CD14-positive monocyte (primary cell): ENCODE measurements at regions not wholly inside any gene's neighbourhood (a gene's known extent, or its start where the extent isn't known, plus 50 kb on each side); places are given as distances from the start of the nearest gene placed in this dataset.

Experiments used
- DNase-seq, 3 donors: peaks; one replicate each; pipeline ENCODE4 v3.0.0-alpha.2; 2011 to 2022
- H2AFZ ChIP-seq: 2 replicates; pipeline ENCODE4 v1.6.0; 2012; ENCODE audit warnings: mild to moderate bottlenecking, low read depth, low read length, inconsistent platforms; ENCODE audit not compliant: insufficient read depth, poor library complexity, severe bottlenecking
- H3K27ac ChIP-seq, 2 donors: 1 replicate in 1 of 2; 2 replicates in 1 of 2; pipeline ENCODE4 v1.5.1; 2012 to 2013; ENCODE audit warnings: low read length in 2 of 2, control low read depth in 1 of 2, inconsistent platforms in 1 of 2, low read depth in 1 of 2, mild to moderate bottlenecking in 1 of 2
- H3K27me3 ChIP-seq, 2 donors: one replicate each; pipeline versions ENCODE4 v1.6.0 to v1.6.1; 2011 to 2013; ENCODE audit warnings: low read length in 2 of 2; ENCODE audit not compliant: control insufficient read depth in 2 of 2, insufficient read depth in 2 of 2
- H3K36me3 ChIP-seq, 2 donors: replicated peaks in 1 of 2; 1 replicate in 1 of 2; 2 replicates in 1 of 2; pipeline versions ENCODE4 v1.5.1 to v1.6.1; 2012 to 2013; ENCODE audit warnings: low read length in 2 of 2, control low read depth in 1 of 2, inconsistent platforms in 1 of 2, mild to moderate bottlenecking in 1 of 2; ENCODE audit not compliant: insufficient read depth in 2 of 2, control insufficient read depth in 1 of 2
- H3K4me1 ChIP-seq, 2 donors: 1 replicate in 1 of 2; 2 replicates in 1 of 2; pipeline versions ENCODE4 v1.5.1 to v1.6.1; 2012 to 2013; ENCODE audit warnings: low read length in 2 of 2, control low read depth in 1 of 2, inconsistent platforms in 1 of 2, mild to moderate bottlenecking in 1 of 2, moderate library complexity in 1 of 2; ENCODE audit not compliant: insufficient read depth in 2 of 2, control insufficient read depth in 1 of 2
- H3K4me2 ChIP-seq: replicated peaks from 2 replicates; pipeline ENCODE3; 2012; ENCODE audit warnings: low read length, moderate library complexity, mild to moderate bottlenecking; ENCODE audit not compliant: poor library complexity, severe bottlenecking; ENCODE audit errors: extremely low read depth
- H3K4me3 ChIP-seq, 3 experiments: fragments of 200-600 bp in 1 of 3; sonication (generic) in 1 of 3; replicated peaks in 1 of 3; 1 replicate in 2 of 3; 2 replicates in 1 of 3; pipeline ENCODE4 v1.5.1; 2011 to 2013; ENCODE audit warnings: low read length in 3 of 3, mild to moderate bottlenecking in 3 of 3, control low read depth in 2 of 3, low read depth in 2 of 3, inconsistent platforms in 1 of 3, moderate library complexity in 1 of 3
- H3K79me2 ChIP-seq: 2 replicates; pipeline ENCODE4 v1.6.0; 2012; ENCODE audit warnings: mild to moderate bottlenecking, control low read depth, inconsistent platforms, low read length, moderate library complexity; ENCODE audit not compliant: insufficient read depth
- H3K9ac ChIP-seq: 2 replicates; pipeline ENCODE4 v1.6.0; 2017; ENCODE audit warnings: low read length, mild to moderate bottlenecking; ENCODE audit not compliant: insufficient read depth, poor library complexity, severe bottlenecking
- H3K9me3 ChIP-seq, 2 donors: replicated peaks in 1 of 2; 1 replicate in 1 of 2; 2 replicates in 1 of 2; pipeline versions ENCODE4 v1.5.1 to v1.6.1; 2012 to 2013; ENCODE audit warnings: low read length in 2 of 2, control low read depth in 1 of 2; ENCODE audit not compliant: control insufficient read depth in 1 of 2, insufficient read depth in 1 of 2
- H4K20me1 ChIP-seq: 2 replicates; pipeline ENCODE4 v1.6.0; 2012; ENCODE audit warnings: mild to moderate bottlenecking, low read length, control low read depth, moderate library complexity; ENCODE audit not compliant: insufficient read depth
- H3K27ac Mint-ChIP-seq, 7 donors: one replicate each; pipeline ENCODE4 v1.8.0; 2020; ENCODE audit warnings: mild to moderate bottlenecking in 7 of 7, mixed read lengths in 7 of 7, moderate library complexity in 6 of 7, inconsistent platforms in 2 of 7
- H3K27me3 Mint-ChIP-seq, 3 donors: one replicate each; pipeline ENCODE4 v1.8.0; 2021 to 2022; ENCODE audit warnings: low read depth in 3 of 3, mild to moderate bottlenecking in 3 of 3, mixed read lengths in 3 of 3, moderate library complexity in 3 of 3, inconsistent platforms in 1 of 3
- H3K36me3 Mint-ChIP-seq, 2 donors: one replicate each; pipeline ENCODE4 v1.8.0; 2020; ENCODE audit warnings: mixed read lengths in 2 of 2, inconsistent platforms in 1 of 2, mild to moderate bottlenecking in 1 of 2
- H3K4me1 Mint-ChIP-seq: one replicate; pipeline ENCODE4 v1.8.0; 2020; ENCODE audit warnings: mild to moderate bottlenecking, mixed read lengths
- H3K4me3 Mint-ChIP-seq, 2 donors: one replicate each; pipeline ENCODE4 v1.8.0; 2020; ENCODE audit warnings: mild to moderate bottlenecking in 2 of 2, mixed read lengths in 2 of 2, moderate library complexity in 1 of 2
- H3K9me3 Mint-ChIP-seq, 7 donors: one replicate each; pipeline ENCODE4 v1.8.0; 2020 to 2022; ENCODE audit warnings: mixed read lengths in 7 of 7, mild to moderate bottlenecking in 6 of 7, moderate library complexity in 6 of 7, inconsistent platforms in 2 of 7
- intact Hi-C, 2 donors: fragments of 100-400 bp; cut with micrococcal nuclease; formaldehyde crosslinking; loops; one replicate each; pipeline versions ENCODE4 v1.15.0 to v1.15.1; 2023
- TF ChIP-seq, protein P1 (sequence below): fragments of 200-600 bp; IDR thresholded peaks from one replicate; pipeline ENCODE4 v1.8.0; 2022; ENCODE audit warnings: antibody characterized with exemption, mild to moderate bottlenecking

DNA sequence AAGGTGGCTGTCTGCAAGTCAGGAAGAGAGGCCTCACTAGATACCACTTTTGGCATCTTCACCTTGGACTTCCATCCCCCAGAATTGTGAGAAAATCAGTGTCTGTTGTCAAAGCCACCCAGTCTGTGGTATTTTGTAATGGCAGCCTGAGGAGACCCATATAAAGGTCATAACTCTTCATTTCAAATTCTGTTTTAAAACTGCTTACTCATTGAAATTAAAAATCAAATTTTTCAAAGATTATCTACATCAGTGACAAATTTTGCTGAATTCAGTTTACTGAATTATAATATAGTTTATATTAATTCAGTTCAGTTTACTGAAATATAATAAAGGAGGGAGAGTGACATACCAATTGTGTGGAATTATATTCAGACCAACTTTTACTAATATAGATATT, 133.1 kb upstream of the IL15 start:
- Histone ChIP-seq H2AFZ (no peak overlapping the region), H3K79me2 (no peaks in the 10 kb centered on the region)

DNA sequence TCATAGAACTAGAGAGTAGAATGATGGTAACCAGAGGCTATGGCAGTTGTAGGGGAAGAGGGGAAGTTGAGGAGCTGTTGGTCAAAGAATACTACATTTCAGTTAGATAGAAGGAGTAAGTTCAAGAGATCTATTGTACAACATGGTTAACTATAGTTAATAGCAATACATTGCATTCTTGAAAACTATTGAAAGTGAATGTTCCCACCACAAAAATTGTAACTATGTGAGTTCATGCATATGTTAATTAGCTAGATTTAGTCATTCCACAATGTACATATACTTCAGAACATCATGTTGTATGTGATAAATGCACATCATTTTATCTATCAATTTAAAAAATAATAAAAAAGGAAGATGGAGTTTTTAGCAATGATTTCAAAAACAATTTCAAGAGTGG, 125.3 kb upstream of the IL15 start:
- H3K4me1 Mint-ChIP-seq, result no peaks in the 10 kb centered on the region
- H3K27ac ChIP-seq, result no peak overlapping the region
- peaks cover 7 to 11% of the 10 kb centered on the region in 2 donors for H3K9me3 ChIP-seq
- H3K27me3 Mint-ChIP-seq, result no peaks in the 10 kb centered on the region
- peaks cover 4% of the 10 kb centered on the region for H4K20me1 ChIP-seq
- H3K9me3 Mint-ChIP-seq, result peaks cover 13 to 23% (median 21%) of the 10 kb centered on the region in 7 donors
- no peaks in the 10 kb centered on the region for H3K27me3 ChIP-seq
- no peak overlapping the region for H3K4me2 ChIP-seq
- H3K4me1 ChIP-seq, result no peaks in the 10 kb centered on the region
- DNase-seq, result no peak
- intact Hi-C loops, result no loop called here
- TF ChIP-seq, protein P1, sequence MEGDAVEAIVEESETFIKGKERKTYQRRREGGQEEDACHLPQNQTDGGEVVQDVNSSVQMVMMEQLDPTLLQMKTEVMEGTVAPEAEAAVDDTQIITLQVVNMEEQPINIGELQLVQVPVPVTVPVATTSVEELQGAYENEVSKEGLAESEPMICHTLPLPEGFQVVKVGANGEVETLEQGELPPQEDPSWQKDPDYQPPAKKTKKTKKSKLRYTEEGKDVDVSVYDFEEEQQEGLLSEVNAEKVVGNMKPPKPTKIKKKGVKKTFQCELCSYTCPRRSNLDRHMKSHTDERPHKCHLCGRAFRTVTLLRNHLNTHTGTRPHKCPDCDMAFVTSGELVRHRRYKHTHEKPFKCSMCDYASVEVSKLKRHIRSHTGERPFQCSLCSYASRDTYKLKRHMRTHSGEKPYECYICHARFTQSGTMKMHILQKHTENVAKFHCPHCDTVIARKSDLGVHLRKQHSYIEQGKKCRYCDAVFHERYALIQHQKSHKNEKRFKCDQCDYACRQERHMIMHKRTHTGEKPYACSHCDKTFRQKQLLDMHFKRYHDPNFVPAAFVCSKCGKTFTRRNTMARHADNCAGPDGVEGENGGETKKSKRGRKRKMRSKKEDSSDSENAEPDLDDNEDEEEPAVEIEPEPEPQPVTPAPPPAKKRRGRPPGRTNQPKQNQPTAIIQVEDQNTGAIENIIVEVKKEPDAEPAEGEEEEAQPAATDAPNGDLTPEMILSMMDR, result no peak
- no peak overlapping the region for H3K9ac ChIP-seq
- no peak overlapping the region for H3K27ac Mint-ChIP-seq
- no peaks in the 10 kb centered on the region for H3K79me2 ChIP-seq
- no peaks in the 10 kb centered on the region for H3K36me3 ChIP-seq
- H3K36me3 Mint-ChIP-seq, result peaks cover 0 to 3% of the 10 kb centered on the region in 2 donors
- no peak overlapping the region for H2AFZ ChIP-seq
- H3K4me3 ChIP-seq, result no peak overlapping the region
- H3K4me3 Mint-ChIP-seq, result no peak overlapping the region

More for the DNA sequence above, 133.1 kb upstream of the IL15 start:
- Histone ChIP-seq H3K4me2 (no peak overlapping the region), H4K20me1 (no peaks in the 10 kb centered on the region), H3K4me3 (no peak overlapping the region), H3K27me3 (no peaks in the 10 kb centered on the region), H3K27ac (no peak overlapping the region), H3K9ac (no peak overlapping the region), H3K9me3 (no peaks in the 10 kb centered on the region), H3K36me3 (no peaks in the 10 kb centered on the region), H3K4me1 (no peaks in the 10 kb centered on the region)
- TF ChIP-seq, protein P1, result no peak
- DNase-seq, result no peak
- no peak overlapping the region for H3K4me3 Mint-ChIP-seq
- H3K36me3 Mint-ChIP-seq, result no peaks in the 10 kb centered on the region
- H3K27me3 Mint-ChIP-seq, result no peaks in the 10 kb centered on the region
- no peak overlapping the region for H3K27ac Mint-ChIP-seq
- H3K4me1 Mint-ChIP-seq, result no peaks in the 10 kb centered on the region
- intact Hi-C loops, result no loop called here
- H3K9me3 Mint-ChIP-seq, result peaks cover under 1 to 13% (median 5%) of the 10 kb centered on the region in 7 donors
